H1 (cell line): ENCODE measurements at regions not wholly inside any gene's neighbourhood (a gene's known extent, or its start where the extent isn't known, plus 50 kb on each side); places are given as distances from the start of the nearest gene placed in this dataset.

Source experiments
- CTCF ChIA-PET: fragments of 300-600 bp; sonication (Branson Sonifier 250); formaldehyde crosslinking; loops from one replicate; lab custom pipeline; 2021; ENCODE audit not compliant: partially characterized antibody; lab: Charles Lee
- POLR2A ChIA-PET: fragments of 300-600 bp; sonication (Branson Sonifier 250); formaldehyde crosslinking; loops from one replicate; lab custom pipeline; 2021; ENCODE audit warnings: inconsistent platforms; ENCODE audit not compliant: partially characterized antibody; lab: Charles Lee
- DNase-seq, 2 experiments: peaks; one replicate each; pipeline versions ENCODE4 v3.0.0 to v3.0.0-alpha.2; 2010 to 2022; ENCODE audit warnings: low spot score in 2 of 2, low read depth in 1 of 2, mixed read lengths in 1 of 2
- FAIRE-seq: peaks from 2 replicates; lab custom pipeline; 2011; peaks lifted over from hg19 to GRCh38; lab: Jason Lieb, UNC
- H2AFZ ChIP-seq: 2 replicates; pipeline ENCODE4 v1.8.1; 2012; ENCODE audit warnings: low read length, inconsistent platforms
- H2AK5ac ChIP-seq: 2 replicates; pipeline ENCODE4 v1.6.1; 2013; ENCODE audit warnings: low read depth, low read length
- H2BK120ac ChIP-seq: replicated peaks from 2 replicates; pipeline ENCODE3; 2013; ENCODE audit warnings: low read depth, low read length, inconsistent platforms
- H2BK12ac ChIP-seq: 2 replicates; pipeline ENCODE4 v1.6.1; 2013; ENCODE audit warnings: low read depth, low read length
- H2BK15ac ChIP-seq: 2 replicates; pipeline ENCODE4 v1.6.1; 2013; ENCODE audit warnings: low read length
- H2BK20ac ChIP-seq: 2 replicates; pipeline ENCODE4 v1.6.1; 2013; ENCODE audit warnings: low read length
- H2BK5ac ChIP-seq: 2 replicates; pipeline ENCODE4 v1.6.1; 2013; ENCODE audit warnings: low read depth, low read length
- H3K14ac ChIP-seq: 2 replicates; pipeline ENCODE4 v1.6.1; 2013; ENCODE audit warnings: inconsistent platforms; ENCODE audit not compliant: insufficient read length
- H3K18ac ChIP-seq: 2 replicates; pipeline ENCODE4 v1.6.1; 2013; ENCODE audit warnings: low read length; ENCODE audit errors: extremely low read depth
- H3K23ac ChIP-seq: 2 replicates; pipeline ENCODE4 v1.6.1; 2013; ENCODE audit warnings: inconsistent platforms; ENCODE audit not compliant: insufficient read length
- H3K23me2 ChIP-seq: 2 replicates; pipeline ENCODE4 v1.6.1; 2013; ENCODE audit warnings: low read depth, low read length
- H3K27ac ChIP-seq: 2 replicates; pipeline ENCODE4 v1.6.1; 2011; ENCODE audit warnings: low read depth, low read length, inconsistent platforms
- H3K27me3 ChIP-seq, 4 experiments: replicated peaks in 1 of 4; 1 replicate in 1 of 4; 2 replicates in 3 of 4; pipeline versions ENCODE4 v1.6.1 to v1.8.1; 2011 to 2013; ENCODE audit warnings: low read length in 3 of 4, mild to moderate bottlenecking in 3 of 4, inconsistent platforms in 2 of 4, mixed read lengths in 2 of 4, moderate library complexity in 1 of 4; ENCODE audit not compliant: control insufficient read depth in 3 of 4, insufficient read depth in 3 of 4; ENCODE audit errors: extremely low read depth in 1 of 4
- H3K36me3 ChIP-seq, 4 experiments: 2 replicates each; pipeline versions ENCODE4 v1.6.1 to v1.8.1; 2011 to 2013; ENCODE audit warnings: mild to moderate bottlenecking in 4 of 4, low read length in 3 of 4, moderate library complexity in 2 of 4, control low read depth in 1 of 4, inconsistent platforms in 1 of 4; ENCODE audit not compliant: insufficient read depth in 4 of 4, control insufficient read depth in 2 of 4
- H3K4ac ChIP-seq: replicated peaks from 2 replicates; pipeline ENCODE3; 2013; ENCODE audit warnings: low read length, low read depth, mixed read lengths, inconsistent platforms; ENCODE audit not compliant: insufficient read length
- H3K4me1 ChIP-seq, 4 experiments: replicated peaks in 1 of 4; 1 replicate in 1 of 4; 2 replicates in 3 of 4; pipeline versions ENCODE4 v1.6.1 to v1.8.1; 2011 to 2013; ENCODE audit warnings: low read length in 3 of 4, inconsistent platforms in 2 of 4, mixed read lengths in 1 of 4; ENCODE audit not compliant: insufficient read depth in 4 of 4, control insufficient read depth in 3 of 4
- H3K4me2 ChIP-seq, 2 experiments: 2 replicates each; pipeline versions ENCODE4 v1.6.1 to v1.8.1; 2011 to 2013; ENCODE audit warnings: low read depth in 2 of 2, low read length in 2 of 2, control low read depth in 1 of 2, inconsistent platforms in 1 of 2, mild to moderate bottlenecking in 1 of 2; ENCODE audit not compliant: insufficient read depth in 1 of 2
- H3K4me3 ChIP-seq, 4 experiments: fragments of 200-600, 300-600 bp in 1 of 4; sonication (generic), shearing (Covaris generic), sonication (Bioruptor Twin) in 1 of 4; 2 replicates each; pipeline versions ENCODE4 v1.5.1 to v1.8.1; 2011 to 2016; ENCODE audit warnings: low read length in 4 of 4, low read depth in 3 of 4, control low read depth in 2 of 4, inconsistent platforms in 2 of 4, mild to moderate bottlenecking in 2 of 4, mixed read lengths in 1 of 4, moderate library complexity in 1 of 4; ENCODE audit not compliant: insufficient read depth in 2 of 4; ENCODE audit errors: extremely low read depth in 1 of 4
- H3K56ac ChIP-seq: replicated peaks from 2 replicates; pipeline ENCODE3; 2013; ENCODE audit warnings: low read depth, mild to moderate bottlenecking, mixed read lengths, low read length, inconsistent platforms; ENCODE audit not compliant: insufficient read length
- H3K79me1 ChIP-seq: 2 replicates; pipeline ENCODE4 v1.6.1; 2013; ENCODE audit warnings: low read depth, low read length, control low read depth
- H3K79me2 ChIP-seq, 2 experiments: 2 replicates each; pipeline versions ENCODE4 v1.6.1 to v1.8.1; 2012 to 2013; ENCODE audit warnings: low read length in 2 of 2, mild to moderate bottlenecking in 2 of 2, inconsistent platforms in 1 of 2; ENCODE audit not compliant: insufficient read depth in 2 of 2, control insufficient read depth in 1 of 2
- H3K9ac ChIP-seq, 4 experiments: replicated peaks in 1 of 4; 1 replicate in 1 of 4; 2 replicates in 3 of 4; pipeline versions ENCODE4 v1.6.1 to v1.8.1; 2011 to 2013; ENCODE audit warnings: low read depth in 3 of 4, low read length in 3 of 4, control low read depth in 2 of 4, mild to moderate bottlenecking in 2 of 4, moderate library complexity in 2 of 4, inconsistent platforms in 1 of 4; ENCODE audit errors: extremely low read depth in 1 of 4
- H3K9me3 ChIP-seq, 2 experiments: 2 replicates each; pipeline versions ENCODE4 v1.6.1 to v1.8.1; 2012 to 2013; ENCODE audit warnings: mild to moderate bottlenecking in 2 of 2, moderate library complexity in 2 of 2, control low read depth in 1 of 2, inconsistent platforms in 1 of 2, low read depth in 1 of 2, low read length in 1 of 2, mixed read lengths in 1 of 2; ENCODE audit not compliant: insufficient read depth in 2 of 2
- H4K20me1 ChIP-seq, 2 experiments: replicated peaks in 1 of 2; 2 replicates each; pipeline versions ENCODE3 to v1.8.1; 2011 to 2013; ENCODE audit warnings: inconsistent platforms in 2 of 2, low read length in 2 of 2, mild to moderate bottlenecking in 1 of 2; ENCODE audit not compliant: insufficient read depth in 2 of 2, control insufficient read depth in 1 of 2
- H4K5ac ChIP-seq: 2 replicates; pipeline ENCODE4 v1.6.1; 2013; ENCODE audit warnings: low read length, low read depth, mixed read lengths, inconsistent platforms; ENCODE audit not compliant: insufficient read length
- H4K8ac ChIP-seq: 2 replicates; pipeline ENCODE4 v1.8.0; 2013; ENCODE audit warnings: mild to moderate bottlenecking, moderate library complexity, low read length, inconsistent platforms; ENCODE audit not compliant: insufficient read depth; ENCODE audit errors: extremely low read depth
- H4K91ac ChIP-seq: replicated peaks from 2 replicates; pipeline ENCODE3; 2013; ENCODE audit warnings: low read length, mixed read lengths, inconsistent platforms; ENCODE audit not compliant: insufficient read length
- CBX8 ChIP-seq: fragments of 300-800, 300-1000 bp; sonication (generic); IDR thresholded peaks from 2 replicates; pipeline ENCODE4 v1.7.1; 2016; ENCODE audit warnings: low read depth, low read length, borderline replicate concordance
- CEBPB ChIP-seq: IDR thresholded peaks from 2 replicates; pipeline ENCODE4 v1.6.1; 2012; ENCODE audit warnings: low read depth, low read length
- CHD2 ChIP-seq: IDR thresholded peaks from 2 replicates; pipeline ENCODE4 v1.6.1; 2012; ENCODE audit warnings: low read length, improper control_type of control experiment
- GABPA ChIP-seq: IDR thresholded peaks from 2 replicates; pipeline ENCODE4 v1.6.1; 2011; ENCODE audit warnings: mild to moderate bottlenecking, low read length, moderate library complexity, borderline replicate concordance; ENCODE audit not compliant: insufficient read depth
- POLR2AphosphoS5 ChIP-seq: IDR thresholded peaks from 2 replicates; pipeline ENCODE4 v1.6.1; 2011; ENCODE audit warnings: low read depth, low read length
- SAP30 ChIP-seq: fragments of 300-600 bp; sonication (generic); IDR thresholded peaks from 2 replicates; pipeline ENCODE4 v1.7.1; 2012; ENCODE audit warnings: low read length, moderate library complexity, mild to moderate bottlenecking, inconsistent platforms; ENCODE audit not compliant: insufficient read depth, insufficient replicate concordance
- SIN3A ChIP-seq, 2 experiments: IDR thresholded peaks in 1 of 2; conservative IDR thresholded peaks in 1 of 2; 2 replicates each; pipeline ENCODE4 v1.6.1; 2011 to 2012; ENCODE audit warnings: low read length in 2 of 2, improper control_type of control experiment in 1 of 2, low read depth in 1 of 2, mild to moderate bottlenecking in 1 of 2
- SP1 ChIP-seq: IDR thresholded peaks from 2 replicates; pipeline ENCODE4 v1.6.1; 2011; ENCODE audit warnings: low read depth, low read length
- SP4 ChIP-seq: IDR thresholded peaks from 2 replicates; pipeline ENCODE4 v1.6.1; 2012; ENCODE audit warnings: low read length, inconsistent platforms
- TAF1 ChIP-seq: IDR thresholded peaks from 2 replicates; pipeline ENCODE4 v1.6.1; 2011; ENCODE audit warnings: mild to moderate bottlenecking, low read depth, low read length
- TAF7 ChIP-seq: optimal IDR thresholded peaks from 2 replicates; pipeline ENCODE3; 2011; ENCODE audit warnings: low read depth, mild to moderate bottlenecking, inconsistent platforms, low read length, moderate library complexity, borderline replicate concordance
- TCF12 ChIP-seq: IDR thresholded peaks from 2 replicates; pipeline ENCODE4 v1.6.1; 2011; ENCODE audit warnings: low read depth, mild to moderate bottlenecking, low read length
- TEAD4 ChIP-seq: IDR thresholded peaks from 2 replicates; pipeline ENCODE4 v1.6.1; 2012; ENCODE audit warnings: low read depth, low read length, inconsistent platforms, mixed read lengths
- ZNF274 ChIP-seq: IDR thresholded peaks from 2 replicates; pipeline ENCODE4 v1.7.0; 2012; ENCODE audit warnings: low read length, borderline replicate concordance; ENCODE audit errors: extremely low read depth
- WGBS, 2 experiments: shearing (Covaris generic) in 1 of 2; methylation state at CpG; one replicate each; pipeline versions ENCODE4 v1.1.6 to v1.1.7; 2013 to 2015; ENCODE audit warnings: low lambda C conversion rate in 2 of 2, mixed read lengths in 2 of 2, inconsistent platforms in 1 of 2, low coverage in 1 of 2, missing lambda C conversion rate in 1 of 2; ENCODE audit not compliant: insufficient replicate concordance in 2 of 2, insufficient coverage in 1 of 2, insufficient read length in 1 of 2; ENCODE audit errors: extremely low coverage in 1 of 2, missing lambda C conversion rate in 1 of 2; 5-methylcytosine and 5-hydroxymethylcytosine counted together

DNA sequence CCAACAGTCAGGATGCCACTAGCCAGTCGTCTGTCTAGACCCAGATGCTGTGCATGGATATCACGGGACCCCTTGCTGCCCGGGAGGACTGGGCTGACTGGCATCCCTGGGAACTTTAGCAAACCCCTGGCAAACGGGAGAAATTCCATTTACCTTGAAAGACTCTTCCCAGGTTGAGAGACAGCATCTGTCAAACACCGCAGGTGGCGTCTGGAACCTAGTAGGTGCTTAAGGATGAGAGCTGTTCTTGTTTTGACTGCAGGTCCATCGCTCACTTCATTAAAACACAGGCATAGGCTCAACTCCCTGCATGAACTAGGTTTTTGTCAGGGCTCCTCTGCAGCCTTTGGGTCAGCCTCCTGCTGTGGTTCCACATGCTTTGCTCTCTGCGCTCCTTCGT is 546.3 kb downstream of the BCL11B start:
- Histone ChIP-seq H2AFZ (no peak overlapping the region), H2BK20ac (no peak overlapping the region), H3K4ac (no peak overlapping the region), H3K23ac (no peak overlapping the region), H3K23me2 (no peaks in the 10 kb centered on the region), H4K91ac (no peak overlapping the region), H3K9me3 (no peaks in the 10 kb centered on the region), H3K79me2 (no peaks in the 10 kb centered on the region), H3K4me1 (peaks cover 0 to 3% (median under 1%) of the 10 kb centered on the region in 4 experiments; a peak in 2 of 7 replicates), H3K9ac (no peak overlapping the region), H3K79me1 (no peaks in the 10 kb centered on the region), H3K18ac (no peak overlapping the region), H3K4me2 (no peak overlapping the region), H4K20me1 (no peaks in the 10 kb centered on the region), H2AK5ac (no peak overlapping the region), H3K14ac (no peak overlapping the region), H4K5ac (no peak overlapping the region), H3K27me3 (no peaks in the 10 kb centered on the region), H3K27ac (no peak overlapping the region), H3K36me3 (no peaks in the 10 kb centered on the region), H3K56ac (no peak overlapping the region), H2BK12ac (no peak overlapping the region), H2BK5ac (no peak overlapping the region), H2BK120ac (no peak overlapping the region), H2BK15ac (no peak overlapping the region), H3K4me3 (no peak overlapping the region), H4K8ac (no peak overlapping the region)
- FAIRE-seq = no peak
- POLR2A ChIA-PET = no interaction called here
- CTCF ChIA-PET = no interaction called here
- WGBS, 2 experiments = 86% methylated on average over 9 of the region's 9 CpGs; no CpG with 5 or more reads in 1 of the 2 experiments
- TF ChIP-seq ZNF274 (no peak), SAP30 (no peak), TAF7 (no peak), TEAD4 (no peak), GABPA (no peak), SP1 (no peak), POLR2AphosphoS5 (no peak), SP4 (no peak), TAF1 (no peak), CHD2 (no peak), CBX8 (no peak), TCF12 (no peak), SIN3A (conservative IDR thresholded peaks at IDR 0.05 in 1 of 2, IDR thresholded peaks at IDR 0.05 in 1 of 2; ENCODE audit: low read depth in 1 of 2, low read length in 2 of 2) (no peak), CEBPB (no peak)
- no peak for DNase-seq
